HG02759 (cell line): ENCODE measurements at regions not wholly inside any gene's neighbourhood (a gene's known extent, or its start where the extent isn't known, plus 50 kb on each side); places are given as distances from the start of the nearest gene placed in this dataset.
A peak's percentile ranks its signal among the peaks of the same experiment; 100 is the strongest.
"Not testable (repeated sequence)": the region's sequence is repeated elsewhere in the genome, so short reads cannot be mapped to it uniquely, and the experiment has no call there.

Source experiments
- ATAC-seq: cut with Tn5 transposase; IDR thresholded peaks from one replicate; pipeline ENCODE4 v1.9.1; 2021; ENCODE audit warnings: mild to moderate bottlenecking, moderate library complexity; ENCODE audit not compliant: unreplicated experiment

DNA sequence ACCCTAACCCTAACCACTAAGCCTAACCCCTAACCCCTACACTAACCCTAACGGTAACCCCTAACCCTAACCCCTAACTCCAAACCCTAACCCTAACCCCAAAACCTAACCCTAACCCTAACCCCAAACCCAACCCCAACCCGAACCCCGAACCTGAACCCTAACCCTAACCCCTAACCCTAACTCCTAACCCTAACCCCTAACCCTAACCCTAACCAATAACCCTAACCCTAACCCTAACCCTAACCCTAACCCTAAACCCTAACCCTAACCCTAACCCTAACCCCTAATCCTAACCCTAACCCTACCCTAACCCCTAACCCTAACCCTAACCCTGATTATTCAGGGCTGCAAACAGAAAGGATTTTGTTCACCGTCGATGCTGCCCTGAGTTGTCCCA, 144.6 kb upstream of the DUSP22 start:
- ATAC-seq: not testable (repeated sequence)

GRCh38 chr6:148051-148984, 144.0 kb upstream of the DUSP22 start:
- peak; percentile 94 for ATAC-seq

DNA sequence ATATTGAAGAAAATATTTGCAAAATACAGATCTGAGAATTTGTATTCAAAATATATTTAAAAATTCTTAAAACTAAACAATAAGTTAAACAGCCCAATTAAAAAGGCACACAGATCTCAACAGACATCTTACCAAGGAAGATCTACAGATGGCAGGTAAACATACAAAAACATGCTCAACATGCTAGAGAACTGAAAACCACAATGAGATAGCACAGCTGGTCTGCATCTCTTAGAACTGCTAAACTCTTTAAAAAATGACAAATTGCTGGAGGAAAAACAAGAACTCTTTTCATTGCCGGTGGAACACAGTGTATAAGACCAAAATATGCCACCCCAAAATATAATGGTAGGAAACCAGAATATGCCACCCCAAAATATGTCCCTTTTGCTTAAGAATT, 142.1 kb upstream of the DUSP22 start:
- not testable (repeated sequence) for ATAC-seq

GRCh38 chr6:152436-152835, 139.9 kb upstream of the DUSP22 start:
- not testable (repeated sequence) for ATAC-seq

DNA sequence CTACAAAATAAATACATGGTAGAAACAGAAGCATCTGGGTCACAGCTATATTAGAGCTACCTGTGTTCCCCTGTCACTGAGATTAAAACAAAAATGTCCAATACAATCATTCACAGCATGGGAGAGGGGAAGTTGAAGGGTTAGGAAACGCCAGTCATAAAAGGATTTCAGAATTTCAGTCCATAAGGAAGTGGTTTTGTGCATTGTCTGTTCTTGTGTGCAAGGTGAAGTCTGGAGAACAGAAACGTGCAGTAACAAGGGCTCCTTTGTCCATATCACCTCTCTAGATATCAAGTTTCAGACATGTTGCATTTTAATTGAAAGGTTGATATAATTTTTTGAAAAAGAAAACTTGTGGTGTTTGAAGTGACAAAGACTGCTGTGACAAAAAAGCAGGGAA, 139.3 kb upstream of the DUSP22 start:
- not testable (repeated sequence) for ATAC-seq

DNA sequence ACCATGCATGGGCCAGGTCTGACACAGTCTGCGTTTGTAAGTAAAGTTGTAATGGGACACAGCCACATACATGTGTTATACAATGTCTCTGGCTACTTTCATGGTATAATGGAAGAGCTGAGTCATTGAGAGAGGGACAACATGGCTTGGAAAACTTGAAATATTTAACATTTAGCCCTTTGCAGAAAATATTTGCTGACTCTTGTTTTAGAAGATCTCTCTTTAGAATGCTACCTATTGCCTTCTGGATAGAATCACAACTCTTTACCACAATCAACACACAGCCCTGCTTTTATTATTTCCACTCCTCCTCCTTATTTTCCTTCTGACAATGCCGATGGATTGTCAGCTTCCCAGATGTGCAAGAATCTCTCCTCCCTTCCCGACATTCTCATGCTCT, 138.4 kb upstream of the DUSP22 start:
- ATAC-seq: not testable (repeated sequence)

DNA sequence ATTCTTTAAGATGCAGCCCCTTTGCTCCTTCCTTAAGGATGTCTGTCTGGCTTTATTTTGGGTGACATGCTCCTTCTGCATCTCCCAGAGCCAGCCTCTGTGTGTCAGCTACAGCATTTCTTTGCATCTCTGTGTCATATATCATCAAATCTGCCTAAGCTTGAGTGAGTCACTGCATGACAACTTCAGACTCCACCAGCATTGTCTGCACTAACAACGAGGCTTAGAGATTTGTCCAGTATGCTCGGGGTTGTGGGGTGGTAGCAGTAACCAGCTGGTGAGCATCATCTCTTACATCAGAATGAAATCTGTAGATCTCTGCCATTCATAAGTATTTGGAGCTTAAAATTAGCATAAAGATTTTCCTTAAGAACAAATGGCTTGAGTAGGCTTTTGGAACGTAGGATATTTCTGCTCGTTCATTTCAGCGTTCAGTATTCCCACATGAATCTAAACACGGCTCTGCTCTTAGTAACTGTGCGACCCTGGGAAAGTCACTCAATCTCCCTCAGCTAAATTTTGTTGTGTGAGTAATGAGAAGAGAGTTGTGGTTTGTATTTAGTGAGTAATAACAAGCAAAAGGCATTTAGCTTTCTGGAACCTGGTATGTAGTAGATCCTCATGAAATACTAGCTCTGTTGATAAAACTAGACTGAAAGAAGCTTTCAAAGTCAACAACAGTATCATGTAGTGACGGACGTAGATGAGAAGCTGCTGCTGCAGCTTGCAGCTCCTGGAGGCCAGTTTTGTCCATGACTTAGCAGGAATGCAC, 137.8 kb upstream of the DUSP22 start:
- ATAC-seq: not testable (repeated sequence)

GRCh38 chr6:156010-156409, 136.3 kb upstream of the DUSP22 start:
- ATAC-seq: no peak

DNA sequence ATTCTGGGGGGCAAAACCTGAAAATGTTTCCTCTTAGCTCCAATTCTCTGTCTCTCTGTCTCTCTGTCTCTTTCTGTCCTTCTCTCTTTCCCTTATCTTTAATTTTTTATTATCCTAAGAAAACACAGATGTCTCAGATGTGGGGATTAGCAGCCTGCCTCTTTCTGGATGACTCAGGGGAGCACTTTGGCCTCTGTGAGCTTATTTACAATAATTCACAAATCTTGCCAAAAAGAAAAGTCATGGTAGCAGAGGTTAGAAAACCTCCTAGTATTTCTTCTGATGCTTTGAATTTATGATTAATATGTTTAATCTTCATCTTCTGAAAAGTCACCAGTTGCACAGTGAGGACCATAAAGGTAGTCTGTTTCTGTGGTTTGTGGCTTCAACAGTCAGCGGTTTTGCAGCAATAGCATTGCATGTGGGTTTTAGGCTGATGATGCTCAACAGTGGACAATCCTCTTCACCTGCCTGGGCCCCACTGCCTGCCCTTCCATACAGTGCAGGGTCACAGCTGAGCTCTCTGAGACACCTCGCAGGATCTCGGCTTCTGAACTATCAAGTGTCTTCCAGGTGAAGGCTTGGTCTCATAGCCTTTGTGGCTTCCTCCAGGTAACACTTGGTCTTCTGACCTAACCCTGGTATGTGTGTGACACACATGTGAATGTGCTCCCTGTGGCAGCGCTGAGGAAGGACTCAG, 135.7 kb upstream of the DUSP22 start:
- not testable (repeated sequence) for ATAC-seq

GRCh38 chr6:157176-157575, 135.1 kb upstream of the DUSP22 start:
- ATAC-seq: not testable (repeated sequence)

DNA sequence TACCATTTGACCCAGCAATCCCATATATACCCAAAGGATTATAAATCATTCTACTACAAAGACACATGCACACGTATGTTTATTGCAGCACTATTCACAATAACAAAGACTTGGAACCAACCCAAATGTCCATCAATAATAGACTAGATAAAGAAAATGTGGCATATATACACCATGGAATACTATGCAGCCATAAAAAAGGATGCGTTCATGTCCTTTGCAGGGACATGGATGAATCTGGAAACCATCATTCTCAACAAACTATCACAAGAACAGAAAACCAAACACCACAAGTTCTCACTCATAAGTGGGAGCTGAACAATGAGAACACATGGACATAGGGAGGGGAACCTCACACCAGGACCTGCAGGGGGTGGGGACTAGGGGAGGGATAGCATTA, 130.6 kb upstream of the DUSP22 start:
- not testable (repeated sequence) for ATAC-seq

DNA sequence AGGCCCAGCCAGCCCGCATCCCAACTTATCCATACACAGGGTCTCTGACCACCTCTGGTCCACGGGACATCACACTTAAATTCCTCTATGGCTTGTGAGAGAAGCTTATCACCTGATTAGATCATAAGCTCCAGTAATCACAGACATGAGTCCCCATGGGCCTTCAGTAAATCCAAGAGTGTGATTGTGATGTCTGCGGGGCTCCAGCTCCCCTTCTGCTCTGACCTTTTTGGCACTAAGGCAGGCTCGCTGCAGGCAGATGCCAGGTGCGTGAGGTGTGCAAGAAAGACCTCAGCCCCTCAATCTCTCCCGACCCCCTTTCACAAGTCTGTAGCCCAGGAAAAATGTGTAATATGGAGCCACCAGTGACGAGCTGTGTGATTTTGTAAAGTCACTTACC, 127.6 kb upstream of the DUSP22 start:
- no peak for ATAC-seq

- ATAC-seq: no peak
Measured at GRCh38 chr6:165263-165662, 127.0 kb upstream of the DUSP22 start.

- ATAC-seq: no peak
Measured at GRCh38 chr6:165906-166305, 126.4 kb upstream of the DUSP22 start.

GRCh38 chr6:168865-169455, 123.3 kb upstream of the DUSP22 start:
- no peak for ATAC-seq

DNA sequence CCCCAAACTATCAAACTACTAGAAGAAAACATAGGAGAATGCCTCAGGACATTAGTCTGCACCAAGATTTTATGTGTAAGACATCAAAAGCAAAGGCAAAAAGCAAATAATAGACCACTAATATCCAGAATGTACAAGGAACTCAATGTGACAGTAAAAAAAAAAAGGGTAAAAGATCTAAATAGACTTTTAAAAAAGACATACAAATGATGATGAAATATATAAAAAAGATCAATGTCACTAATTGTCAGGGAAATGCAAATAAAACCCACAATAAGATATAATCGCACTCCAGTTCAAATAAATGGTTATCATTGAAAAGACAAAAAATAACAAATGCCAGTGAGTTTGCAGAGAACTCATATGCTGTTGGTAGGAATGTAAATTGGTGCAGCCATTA, 118.3 kb upstream of the DUSP22 start:
- no peak for ATAC-seq

DNA sequence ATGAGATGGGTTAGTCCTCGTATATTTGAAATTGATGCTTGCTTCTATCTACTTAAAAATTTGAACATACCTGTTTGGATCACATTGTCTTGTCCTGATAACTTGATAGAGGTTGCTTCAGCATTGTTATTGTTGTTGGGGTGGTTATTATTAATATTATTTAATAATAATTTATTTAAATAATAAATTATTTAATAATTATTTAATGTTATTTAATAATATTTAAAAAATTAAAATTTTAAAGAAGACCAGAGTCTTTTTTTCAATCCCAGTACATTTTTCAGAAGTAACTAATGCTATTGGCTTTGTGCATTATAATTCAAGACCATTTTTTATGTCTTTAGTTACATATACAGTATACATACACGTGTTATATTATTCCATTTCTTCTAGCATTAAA, 116.6 kb upstream of the DUSP22 start:
- no peak for ATAC-seq

GRCh38 chr6:176766-177165, 115.5 kb upstream of the DUSP22 start:
- no peak for ATAC-seq

- no peak for ATAC-seq
Measured at GRCh38 chr6:178119-178518, 114.2 kb upstream of the DUSP22 start.

DNA sequence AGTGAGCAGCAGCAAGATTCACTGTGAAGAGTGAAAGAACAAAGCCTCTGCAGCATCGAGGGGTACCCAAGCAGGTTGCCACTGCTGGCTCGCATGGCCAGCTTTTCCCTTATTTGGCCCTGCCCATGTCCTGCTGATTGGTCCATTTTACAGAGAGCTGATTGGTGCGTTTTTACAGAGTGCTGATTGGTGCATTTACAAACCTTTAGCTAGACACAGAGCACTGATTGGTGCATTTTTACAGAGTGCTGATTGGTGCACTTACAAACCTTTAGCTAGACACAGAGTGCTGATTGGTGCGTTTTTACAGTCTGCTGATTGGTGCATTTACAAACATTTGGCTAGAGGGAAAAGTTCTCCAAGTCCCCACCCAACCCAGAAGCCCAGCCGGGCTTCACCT, 113.4 kb upstream of the DUSP22 start:
- ATAC-seq: not testable (repeated sequence)
